Hematopoietic multipotent progenitor cell treated with erythropoietin and hydrocortisone succinate and interleukin-3 and kit ligand, for 8 days (in vitro differentiated cells): ENCODE measurements at regions not wholly inside any gene's neighbourhood (a gene's known extent, or its start where the extent isn't known, plus 50 kb on each side); places are given as distances from the start of the nearest gene placed in this dataset.
"Not testable (repeated sequence)": the region's sequence is repeated elsewhere in the genome, so short reads cannot be mapped to it uniquely, and the experiment has no call there.

Source experiments
- DNase-seq: peaks from one replicate; pipeline ENCODE4 v3.0.0-alpha.2; 2015

- not testable (repeated sequence) for DNase-seq
Observed at GRCh38 chr3:159052494-159052893, 250.6 kb downstream of the MFSD1 start.

- DNase-seq: no peak
Observed at GRCh38 chr3:159057621-159058020, 255.8 kb downstream of the MFSD1 start.

GRCh38 chr3:159058859-159059258 is 257.0 kb downstream of the MFSD1 start:
- no peak for DNase-seq

GRCh38 chr3:159059395-159059794 is 257.5 kb downstream of the MFSD1 start:
- DNase-seq: no peak

GRCh38 chr3:159062734-159063410 is 261.0 kb downstream of the MFSD1 start:
- DNase-seq: no peak

GRCh38 chr3:159069091-159069490 is 267.2 kb downstream of the MFSD1 start, which contains the start of gene IQCJ:
Gene IQCJ (plus strand): TSS chr3:159069319.
- DNase-seq: no peak

GRCh38 chr3:159069866-159070425 is 268.1 kb downstream of the MFSD1 start:
- DNase-seq: no peak

GRCh38 chr3:159074756-159075701 is 273.2 kb downstream of the MFSD1 start:
- no peak for DNase-seq

GRCh38 chr3:159077860-159078259 is 276.0 kb downstream of the MFSD1 start:
- DNase-seq: no peak

- no peak for DNase-seq
Observed at GRCh38 chr3:159080256-159080655, 278.4 kb downstream of the MFSD1 start.

- DNase-seq: no peak
Observed at GRCh38 chr3:159080821-159081220, 279.0 kb downstream of the MFSD1 start.

- no peak for DNase-seq
Observed at GRCh38 chr3:159082519-159082918, 280.7 kb downstream of the MFSD1 start.

- no peak for DNase-seq
Observed at GRCh38 chr3:159091936-159092335, 290.1 kb downstream of the MFSD1 start.

- no peak for DNase-seq
Observed at GRCh38 chr3:159102001-159102400, 300.1 kb downstream of the MFSD1 start.

GRCh38 chr3:159112724-159113123 is 310.9 kb downstream of the MFSD1 start:
- no peak for DNase-seq

GRCh38 chr3:159113221-159113875 is 311.5 kb downstream of the MFSD1 start:
- no peak for DNase-seq

- DNase-seq: no peak
Observed at GRCh38 chr3:159114582-159114981, 312.7 kb downstream of the MFSD1 start.

GRCh38 chr3:159123877-159124276 is 322.0 kb downstream of the MFSD1 start:
- no peak for DNase-seq

GRCh38 chr3:159126261-159127020 is 324.6 kb downstream of the MFSD1 start:
- DNase-seq: no peak

- no peak for DNase-seq
Observed at GRCh38 chr3:159127021-159127392, 325.2 kb downstream of the MFSD1 start.

- no peak for DNase-seq
Observed at GRCh38 chr3:159128628-159129027, 326.8 kb downstream of the MFSD1 start.

- peak; percentile 4 for DNase-seq
Observed at GRCh38 chr3:159130108-159130507, 328.3 kb downstream of the MFSD1 start.
